ENCODE measurements at regions not wholly inside any gene's neighbourhood (a gene's known extent, or its start where the extent isn't known, plus 50 kb on each side); places are given as distances from the start of the nearest gene placed in this dataset.
"Not testable (repeated sequence)": the region's sequence is repeated elsewhere in the genome, so short reads cannot be mapped to it uniquely, and the experiment has no call there.

DNA sequence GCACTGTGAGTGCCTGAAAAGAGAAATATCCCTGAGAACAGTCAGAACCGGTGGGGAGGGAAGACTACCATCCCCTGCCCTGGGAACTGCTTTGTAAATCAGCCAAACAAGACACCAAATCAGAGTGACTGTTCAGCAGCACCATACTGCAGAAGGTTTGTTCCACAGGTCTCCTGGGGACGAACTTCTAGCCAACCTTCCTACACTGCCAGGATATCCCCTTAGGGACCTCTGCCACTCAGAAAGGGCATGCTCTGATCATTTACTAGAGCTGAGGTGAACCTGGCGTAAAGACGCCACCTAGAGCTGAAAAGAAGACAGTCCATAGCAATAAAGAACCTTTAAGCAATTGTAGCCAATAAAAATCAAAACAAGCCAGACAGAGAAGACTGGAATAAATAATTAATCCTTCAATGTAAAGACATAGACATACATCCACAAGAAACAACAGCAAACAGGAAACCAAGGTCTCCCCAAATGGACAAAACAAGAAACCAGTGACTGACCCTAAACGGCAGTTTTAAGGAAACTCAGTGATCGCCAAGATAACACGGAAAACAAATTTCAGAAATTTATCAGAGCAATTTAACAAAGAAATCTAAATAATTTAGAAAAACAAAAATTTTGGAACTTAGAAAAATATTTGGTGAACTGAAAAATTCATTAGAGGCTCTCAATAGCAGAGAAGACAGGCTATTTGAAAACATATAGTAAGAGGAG is 228.1 kb upstream of the AMIGO2 start:
- peak; percentile 16 for DNase-seq (ENCODE audit: low spot score)

- not testable (repeated sequence) for DNase-seq (ENCODE audit: low spot score)
These were observed 227.3 kb upstream of the AMIGO2 start for GRCh38 chr12:47306773-47307679.

DNA sequence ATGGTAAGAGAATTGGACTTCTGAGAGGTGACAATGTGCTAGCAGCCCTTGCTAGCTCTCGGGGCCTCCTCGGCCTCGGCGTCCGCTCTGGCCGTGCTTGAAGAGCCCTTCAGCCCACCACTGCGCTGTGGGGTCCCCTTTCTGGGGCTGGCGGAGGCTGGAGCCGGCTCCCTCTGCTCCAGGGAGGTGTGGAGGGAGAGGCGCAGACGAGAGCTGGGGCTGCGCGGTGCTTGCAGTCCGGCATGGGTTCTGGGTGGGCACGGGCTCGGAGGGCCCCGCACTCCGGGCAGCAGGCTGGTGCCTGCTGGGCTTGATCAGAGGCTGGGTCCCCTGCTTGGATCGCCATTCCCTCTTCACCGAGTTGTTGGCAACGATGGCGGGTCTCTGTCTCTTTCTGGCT is 226.4 kb upstream of the AMIGO2 start:
- no peak for DNase-seq (ENCODE audit: low spot score)

DNA sequence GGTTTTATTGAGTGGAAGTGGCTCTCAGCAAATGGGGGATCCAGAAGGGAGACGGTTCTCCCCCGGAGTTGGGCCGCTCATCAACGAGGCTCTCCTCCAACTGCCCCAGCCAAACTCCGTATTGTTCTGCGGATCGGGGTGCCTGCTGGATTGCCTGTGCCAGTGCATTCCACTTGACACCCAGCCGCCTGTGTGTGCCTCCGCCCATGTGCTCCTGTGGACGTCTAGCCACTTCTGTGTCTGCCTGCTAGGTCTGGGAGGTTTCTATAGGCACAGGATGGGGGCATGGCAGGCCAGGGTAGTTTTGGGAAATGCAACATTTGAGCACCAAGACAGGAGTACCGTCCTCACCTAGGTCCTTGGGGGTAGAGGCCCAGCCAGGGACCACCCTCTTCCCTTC is 225.7 kb upstream of the AMIGO2 start:
- no peak for DNase-seq (ENCODE audit: low spot score)

DNA sequence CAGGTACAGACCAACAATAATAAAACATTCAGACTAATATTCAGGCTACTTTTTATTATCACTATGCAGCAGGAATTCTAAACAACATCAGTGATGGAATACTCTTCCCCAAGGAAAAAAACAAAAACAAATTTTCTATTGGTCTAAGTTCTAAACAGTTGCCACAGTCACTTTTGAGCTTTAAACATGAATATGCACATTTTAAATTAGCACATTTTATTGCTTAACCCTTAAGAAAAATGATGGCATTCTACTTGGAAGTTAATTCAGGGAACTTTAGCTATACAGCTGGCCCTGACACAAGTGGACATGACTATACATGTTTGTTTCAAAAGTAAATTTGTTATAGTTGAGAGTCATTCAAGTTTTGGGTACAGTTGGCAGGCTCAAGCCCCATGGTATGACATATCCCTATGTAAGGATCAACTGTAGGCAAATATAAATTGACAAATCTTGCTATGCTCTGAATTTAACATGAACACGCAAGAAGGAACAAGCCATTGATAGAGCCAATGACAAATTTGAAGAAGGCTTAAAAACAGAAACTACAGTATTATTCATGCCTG is 224.3 kb upstream of the AMIGO2 start:
- DNase-seq (ENCODE audit: low spot score), result no peak

- DNase-seq (ENCODE audit: low spot score), result no peak
These were observed 223.4 kb upstream of the AMIGO2 start for GRCh38 chr12:47303207-47303606.

- no peak for DNase-seq (ENCODE audit: low spot score)
These were observed 222.4 kb upstream of the AMIGO2 start for GRCh38 chr12:47302111-47302671.

GRCh38 chr12:47299586-47299985 is 219.8 kb upstream of the AMIGO2 start:
- no peak for DNase-seq (ENCODE audit: low spot score)

- DNase-seq (ENCODE audit: low spot score), result no peak
These were observed 218.2 kb upstream of the AMIGO2 start for GRCh38 chr12:47297993-47298392.

- no peak for DNase-seq (ENCODE audit: low spot score)
These were observed 217.1 kb upstream of the AMIGO2 start for GRCh38 chr12:47296828-47297227.

- DNase-seq (ENCODE audit: low spot score), result no peak
These were observed 213.6 kb upstream of the AMIGO2 start for GRCh38 chr12:47293406-47293805.

DNA sequence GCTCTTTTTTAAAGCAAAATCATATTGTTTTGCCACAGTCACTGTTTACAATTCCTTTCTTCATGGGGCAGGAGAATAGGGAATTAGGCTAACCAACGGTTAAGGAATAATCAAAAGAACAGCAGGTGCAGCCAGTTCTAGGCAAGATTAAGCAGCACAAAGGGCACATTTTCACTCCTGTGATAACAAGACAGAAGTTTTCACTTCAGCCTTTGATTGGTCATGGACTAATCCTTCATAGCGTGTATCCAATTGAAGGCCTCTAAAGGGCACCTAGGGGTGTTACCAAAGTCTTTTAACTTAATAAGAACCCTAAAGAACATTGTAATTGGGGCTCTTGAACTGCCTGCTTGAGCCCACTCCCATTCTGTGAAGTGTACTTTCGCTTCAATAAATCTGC is 206.9 kb upstream of the AMIGO2 start:
- no peak for DNase-seq (ENCODE audit: low spot score)

All from globus pallidus (tissue), 1 donor.